Type B pancreatic cell (in vitro differentiated cells): ENCODE measurements at regions not wholly inside any gene's neighbourhood (a gene's known extent, or its start where the extent isn't known, plus 50 kb on each side); places are given as distances from the start of the nearest gene placed in this dataset.

Experiments
- DNase-seq: peaks from one replicate; pipeline ENCODE4 v3.0.0; 2021; ENCODE audit warnings: mixed read lengths; ENCODE audit not compliant: unreplicated experiment; ENCODE audit errors: extremely low spot score
- H3K27ac Mint-ChIP-seq: 2 replicates; pipeline ENCODE4 v1.8.0; 2021; ENCODE audit warnings: mild to moderate bottlenecking, mixed read lengths
- H3K27me3 Mint-ChIP-seq: 2 replicates; pipeline ENCODE4 v1.8.0; 2021; ENCODE audit warnings: mixed read lengths
- H3K36me3 Mint-ChIP-seq: 2 replicates; pipeline ENCODE4 v1.8.0; 2021; ENCODE audit warnings: mixed read lengths
- H3K4me1 Mint-ChIP-seq: one replicate; pipeline ENCODE4 v1.8.0; 2021; ENCODE audit warnings: mixed read lengths; ENCODE audit not compliant: unreplicated experiment
- H3K4me3 Mint-ChIP-seq: 2 replicates; pipeline ENCODE4 v1.8.0; 2021; ENCODE audit warnings: mild to moderate bottlenecking, mixed read lengths
- H3K9me3 Mint-ChIP-seq: 2 replicates; pipeline ENCODE4 v1.8.0; 2021; ENCODE audit warnings: mixed read lengths
- TF ChIP-seq, protein P1 (sequence below): fragments of 200-600 bp; sonication (generic); conservative IDR thresholded peaks from 2 replicates; pipeline ENCODE4 v1.5.0; 2021; ENCODE audit warnings: antibody characterized with exemption, mild to moderate bottlenecking

DNA sequence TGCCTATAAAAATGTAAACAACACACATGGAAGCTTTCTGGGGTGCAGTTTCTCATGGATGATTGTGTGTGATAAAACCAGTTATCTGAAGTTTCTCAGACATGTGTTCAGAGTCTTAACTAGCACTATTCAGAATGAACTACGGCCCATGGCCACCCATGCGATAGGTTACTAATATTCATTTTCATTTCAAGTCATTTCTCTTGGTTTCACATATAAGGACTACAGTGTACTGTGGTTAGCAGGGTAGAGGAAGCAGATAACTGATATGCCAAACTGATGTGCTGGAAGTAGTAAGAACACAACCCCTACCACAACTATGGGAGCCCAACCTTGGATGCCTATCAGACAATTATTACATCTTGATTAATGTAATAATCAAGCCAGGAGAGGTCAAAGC is 372.1 kb downstream of the DTWD2 start:
- Mint-ChIP-seq H3K4me1 (peaks cover 24% of the 10 kb centered on the region), H3K4me3 (no peak overlapping the region), H3K9me3 (no peaks in the 10 kb centered on the region), H3K27ac (no peak overlapping the region), H3K27me3 (peaks cover 3% of the 10 kb centered on the region), H3K36me3 (no peaks in the 10 kb centered on the region)
- TF ChIP-seq, protein P1, sequence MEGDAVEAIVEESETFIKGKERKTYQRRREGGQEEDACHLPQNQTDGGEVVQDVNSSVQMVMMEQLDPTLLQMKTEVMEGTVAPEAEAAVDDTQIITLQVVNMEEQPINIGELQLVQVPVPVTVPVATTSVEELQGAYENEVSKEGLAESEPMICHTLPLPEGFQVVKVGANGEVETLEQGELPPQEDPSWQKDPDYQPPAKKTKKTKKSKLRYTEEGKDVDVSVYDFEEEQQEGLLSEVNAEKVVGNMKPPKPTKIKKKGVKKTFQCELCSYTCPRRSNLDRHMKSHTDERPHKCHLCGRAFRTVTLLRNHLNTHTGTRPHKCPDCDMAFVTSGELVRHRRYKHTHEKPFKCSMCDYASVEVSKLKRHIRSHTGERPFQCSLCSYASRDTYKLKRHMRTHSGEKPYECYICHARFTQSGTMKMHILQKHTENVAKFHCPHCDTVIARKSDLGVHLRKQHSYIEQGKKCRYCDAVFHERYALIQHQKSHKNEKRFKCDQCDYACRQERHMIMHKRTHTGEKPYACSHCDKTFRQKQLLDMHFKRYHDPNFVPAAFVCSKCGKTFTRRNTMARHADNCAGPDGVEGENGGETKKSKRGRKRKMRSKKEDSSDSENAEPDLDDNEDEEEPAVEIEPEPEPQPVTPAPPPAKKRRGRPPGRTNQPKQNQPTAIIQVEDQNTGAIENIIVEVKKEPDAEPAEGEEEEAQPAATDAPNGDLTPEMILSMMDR: no peak
- no peak for DNase-seq

DNA sequence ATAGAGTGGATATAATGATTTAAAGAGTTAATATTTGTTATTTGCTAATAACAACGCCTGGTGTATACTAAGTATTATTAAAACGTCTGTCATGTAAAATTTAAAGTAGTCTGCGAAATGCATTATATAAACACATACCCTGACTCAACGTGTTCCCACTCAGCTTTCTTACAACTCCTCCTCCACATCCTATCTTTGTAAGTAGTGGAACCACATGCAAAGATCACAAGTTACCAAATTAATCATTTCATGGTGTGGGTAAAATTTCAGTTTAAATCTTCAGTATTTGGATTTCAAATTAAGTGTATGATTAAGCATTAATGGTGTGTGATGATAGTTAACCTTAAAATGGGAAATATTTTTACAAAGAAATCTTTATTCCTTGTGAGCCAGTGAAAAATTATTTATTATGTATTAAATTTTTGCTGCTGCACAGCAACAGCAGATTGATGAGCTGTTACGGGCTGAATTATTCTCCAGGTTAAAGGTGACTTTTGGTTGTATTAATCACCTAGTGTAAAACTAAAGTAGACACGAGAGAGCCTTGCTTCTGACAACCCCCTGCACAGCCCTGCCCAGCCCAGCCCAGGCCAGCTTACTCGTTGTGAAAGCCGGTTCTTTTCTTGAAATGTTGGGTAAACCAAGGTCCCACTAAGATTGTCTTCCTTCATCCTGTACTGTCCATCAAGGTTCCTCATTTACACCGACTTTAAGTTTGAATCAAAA is 373.5 kb downstream of the DTWD2 start:
- Mint-ChIP-seq H3K36me3 (no peaks in the 10 kb centered on the region), H3K4me1 (peaks cover 30% of the 10 kb centered on the region), H3K27me3 (peaks cover 3% of the 10 kb centered on the region), H3K9me3 (no peaks in the 10 kb centered on the region), H3K4me3 (peak overlapping the region; percentile 54), H3K27ac (no peak overlapping the region)
- DNase-seq: no peak
- TF ChIP-seq, protein P1: no peak

DNA sequence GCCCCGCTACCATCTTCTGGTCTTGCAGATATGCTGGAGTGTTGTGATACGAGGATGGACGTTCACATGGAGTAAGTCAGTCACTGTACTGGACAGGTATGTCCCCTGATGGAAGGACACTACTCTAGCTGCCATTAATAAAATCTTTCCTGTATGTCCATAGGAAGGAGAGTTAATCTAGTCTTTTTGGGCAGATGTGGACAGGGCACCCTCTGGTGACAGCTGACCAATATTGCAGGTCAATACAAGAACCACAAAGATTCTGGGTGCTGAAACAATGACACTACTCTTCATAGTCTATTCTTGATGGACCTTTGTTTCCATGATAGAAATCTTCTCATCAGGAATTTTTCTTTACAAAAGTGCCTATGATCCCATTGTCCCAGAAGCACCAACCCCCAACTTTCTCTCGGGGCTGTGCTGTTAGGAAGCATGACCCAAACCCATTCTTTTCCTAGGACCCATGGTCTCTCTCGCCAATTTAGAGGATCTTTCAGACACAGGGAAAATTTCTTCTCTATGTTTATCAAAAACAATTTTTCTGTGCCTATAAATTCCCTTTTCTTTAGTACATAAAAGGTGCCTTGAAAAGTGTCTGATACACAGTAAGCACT is 376.9 kb downstream of the DTWD2 start:
- DNase-seq: no peak
- Mint-ChIP-seq H3K27me3 (no peaks in the 10 kb centered on the region), H3K9me3 (no peaks in the 10 kb centered on the region), H3K4me3 (no peak overlapping the region), H3K4me1 (peaks cover 27% of the 10 kb centered on the region), H3K27ac (no peak overlapping the region), H3K36me3 (no peaks in the 10 kb centered on the region)
- TF ChIP-seq, protein P1: peak; percentile 76

DNA sequence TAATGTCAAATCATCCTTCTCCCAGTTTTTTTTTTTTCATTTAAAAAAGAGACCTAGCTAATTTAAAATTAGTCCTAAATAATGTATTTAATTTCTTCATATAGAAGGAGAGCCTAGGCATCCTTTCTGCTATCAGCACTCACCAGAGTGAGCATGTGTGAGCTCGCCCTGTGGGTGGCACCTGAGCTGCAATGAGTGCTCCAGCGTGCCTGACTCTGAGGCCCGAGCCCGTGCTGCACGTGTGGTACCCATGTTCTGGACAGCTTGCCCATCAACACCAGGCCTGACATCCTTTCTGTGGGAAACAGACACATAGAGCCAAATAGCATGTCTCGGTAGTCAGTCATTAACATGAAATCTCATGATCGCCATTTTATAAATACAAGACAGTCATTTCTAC is 381.4 kb downstream of the DTWD2 start:
- TF ChIP-seq, protein P1: no peak
- Mint-ChIP-seq H3K4me1 (peaks cover 12% of the 10 kb centered on the region), H3K27ac (no peak overlapping the region), H3K27me3 (peaks cover 4% of the 10 kb centered on the region), H3K4me3 (no peak overlapping the region), H3K36me3 (no peaks in the 10 kb centered on the region), H3K9me3 (peaks cover under 1% of the 10 kb centered on the region)
- no peak for DNase-seq

DNA sequence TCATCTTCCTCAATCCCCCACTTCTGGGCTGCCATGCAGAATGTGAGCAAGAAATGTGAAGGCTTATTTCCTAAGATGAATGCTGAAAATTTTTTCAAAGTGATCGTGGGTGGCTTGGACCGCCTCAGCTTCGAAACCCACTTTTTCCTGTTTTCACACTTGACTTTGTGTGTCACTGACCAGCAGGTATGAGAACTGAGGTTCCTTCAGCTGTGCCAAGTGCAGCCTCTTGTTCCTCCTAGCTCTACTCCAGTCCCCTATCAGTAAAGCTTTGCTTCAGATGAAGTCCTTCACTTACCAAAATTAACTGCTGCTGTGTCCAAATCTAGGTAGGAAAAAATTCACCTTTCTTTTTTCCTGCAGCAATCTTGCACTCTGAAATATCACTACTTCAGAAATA is 382.6 kb downstream of the DTWD2 start:
- Mint-ChIP-seq H3K4me3 (no peak overlapping the region), H3K9me3 (peaks cover 6% of the 10 kb centered on the region), H3K27me3 (peaks cover 4% of the 10 kb centered on the region), H3K4me1 (peaks cover 5% of the 10 kb centered on the region), H3K36me3 (no peaks in the 10 kb centered on the region), H3K27ac (no peak overlapping the region)
- no peak for DNase-seq
- TF ChIP-seq, protein P1: no peak
